Adrenal gland (tissue), 9 donors: ENCODE measurements at regions not wholly inside any gene's neighbourhood (a gene's known extent, or its start where the extent isn't known, plus 50 kb on each side); places are given as distances from the start of the nearest gene placed in this dataset.

Experiments
- DNase-seq, 7 donors: peaks; one replicate each; pipeline ENCODE4 v3.0.0-alpha.2; 2019 to 2020
- H3K27ac ChIP-seq, 5 donors: fragments of 200-600 bp; sonication (generic) in 4 of 5; 1 replicate in 3 of 5; 2 replicates in 2 of 5; pipeline versions ENCODE4 v1.5.1 to v1.8.0; 2016 to 2020; ENCODE audit warnings: mild to moderate bottlenecking in 1 of 5
- H3K27me3 ChIP-seq: fragments of 200-600 bp; 2 replicates; pipeline ENCODE4 v1.8.0; 2021
- H3K36me3 ChIP-seq, 2 donors: fragments of 200-600 bp; replicated peaks in 1 of 2; 1 replicate in 1 of 2; 2 replicates in 1 of 2; pipeline versions ENCODE4 v1.5.1 to v1.8.0; 2018 to 2022
- H3K4me1 ChIP-seq, 2 donors: fragments of 200-600 bp; replicated peaks in 1 of 2; 1 replicate in 1 of 2; 2 replicates in 1 of 2; pipeline versions ENCODE4 v1.5.1 to v1.8.0; 2018 to 2021
- H3K4me3 ChIP-seq, 4 donors: fragments of 200-600 bp; sonication (generic) in 3 of 4; one replicate each; pipeline ENCODE4 v1.5.1; 2016 to 2018
- H3K9me3 ChIP-seq, 3 donors: fragments of 200-600 bp; sonication (generic) in 1 of 3; replicated peaks in 1 of 3; 1 replicate in 2 of 3; 2 replicates in 1 of 3; pipeline versions ENCODE4 v1.5.1 to v1.8.0; 2016 to 2021
- CTCF ChIP-seq, 6 experiments: fragments of 450-650 bp in 4 of 6; fragments of 200-600 bp in 2 of 6; sonication (generic) in 1 of 6; IDR thresholded peaks; 1 replicate in 5 of 6; 2 replicates in 1 of 6; pipeline versions ENCODE4 v1.5.1 to v1.8.0; 2016 to 2021; ENCODE audit warnings: antibody characterized with exemption in 6 of 6, mild to moderate bottlenecking in 2 of 6, moderate library complexity in 1 of 6
- POLR2A ChIP-seq, 2 donors: fragments of 450-650 bp; IDR thresholded peaks; one replicate each; pipeline ENCODE4 v1.6.1; 2017; ENCODE audit warnings: antibody characterized with exemption in 2 of 2, mild to moderate bottlenecking in 2 of 2, moderate library complexity in 1 of 2
- WGBS, 4 donors: extraction: QIAGEN DNeasy Blood & Tissue Kit in 2 of 4; methylation state at CpG; one replicate each; pipeline versions ENCODE4 v1.1.5 to v1.1.7; 2013 to 2017; 5-methylcytosine and 5-hydroxymethylcytosine counted together
- intact Hi-C, 2 donors: fragments of 100-400 bp; cut with DNase I; formaldehyde crosslinking; loops; one replicate each; pipeline versions ENCODE4 v1.14.1 to v1.15.0; 2022 to 2023
- donor health status: healthy with polysubstance abuse.
- donor health status: Bipolar disorder and iron deficiency.
- donor health status: DM: yes; HTN: yes; CAD: no.
- donor health status: DM: no; HTN: no; CAD: no.
- donor health status: DM: no; HTN: no; CAD: no.

DNA sequence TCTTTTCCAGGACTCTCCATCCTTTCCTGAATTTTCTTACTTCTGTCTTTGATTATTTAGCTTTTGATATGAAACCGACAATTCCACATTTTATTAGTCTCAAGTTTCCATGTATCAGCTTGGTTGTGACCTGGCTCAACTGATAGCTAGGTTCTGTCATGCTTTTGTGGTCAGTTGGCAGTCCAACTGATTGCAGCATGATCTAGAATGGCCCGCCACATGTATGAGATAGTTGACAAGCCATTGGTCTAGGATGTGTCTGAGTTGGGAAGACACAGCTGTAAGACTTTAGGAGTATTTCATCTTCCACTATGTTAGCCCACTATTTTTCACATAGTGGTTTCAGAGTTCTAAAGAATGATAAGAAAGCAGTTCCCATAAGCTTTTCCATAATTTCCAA lies 117.5 kb upstream of the GRID2 start:
- 81 to 86% (median 83%) methylated on average over 2 of the region's 2 CpGs for WGBS, 4 donors
- Histone ChIP-seq H3K4me3 (no peak overlapping the region), H3K27me3 (no peaks in the 10 kb centered on the region), H3K9me3 (no peaks in the 10 kb centered on the region), H3K27ac (no peak overlapping the region), H3K4me1 (no peaks in the 10 kb centered on the region), H3K36me3 (no peaks in the 10 kb centered on the region)
- intact Hi-C loops, result no loop called here
- TF ChIP-seq CTCF (IDR thresholded peaks at IDR 0.05), result no peak
- TF ChIP-seq POLR2A (IDR thresholded peaks at IDR 0.05), result no peak
- no peak for DNase-seq

DNA sequence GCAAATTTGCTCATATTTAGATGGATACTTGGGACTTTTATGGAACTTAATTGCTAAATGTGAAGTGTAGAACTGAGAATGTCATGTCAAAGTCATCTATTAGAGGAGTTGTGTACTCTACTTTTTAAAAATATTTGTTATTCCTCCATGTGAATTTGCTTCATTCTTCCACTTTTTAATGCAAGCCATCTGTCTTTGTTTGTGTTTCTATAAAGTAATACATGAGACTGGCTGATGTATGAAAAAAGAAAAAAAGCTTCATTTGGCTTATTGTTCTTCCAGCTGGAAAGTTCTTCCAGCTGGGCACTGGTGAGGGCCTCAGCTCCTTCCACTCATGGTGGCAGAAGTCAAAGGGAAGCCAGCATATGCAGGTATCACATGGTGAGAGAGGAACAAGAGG lies 114.6 kb upstream of the GRID2 start:
- intact Hi-C loops, result no loop called here
- Histone ChIP-seq H3K27me3 (no peaks in the 10 kb centered on the region), H3K36me3 (no peaks in the 10 kb centered on the region)

GRCh38 chr4:92198711-92199110 lies 105.1 kb upstream of the GRID2 start:
- Histone ChIP-seq H3K27ac (no peak overlapping the region), H3K4me1 (no peaks in the 10 kb centered on the region), H3K4me3 (no peak overlapping the region), H3K9me3 (no peaks in the 10 kb centered on the region), H3K36me3 (no peaks in the 10 kb centered on the region), H3K27me3 (no peaks in the 10 kb centered on the region)
- TF ChIP-seq CTCF (IDR thresholded peaks at IDR 0.05) (no peak), POLR2A (IDR thresholded peaks at IDR 0.05) (no peak)
- 83 to 91% (median 87%) methylated on average over 4 of the region's 4 CpGs for WGBS, 4 donors
- DNase-seq, result no peak
- intact Hi-C loops, result no loop called here

More for the DNA sequence above, 114.6 kb upstream of the GRID2 start:
- Histone ChIP-seq H3K9me3 (no peaks in the 10 kb centered on the region), H3K27ac (no peak overlapping the region), H3K4me1 (no peaks in the 10 kb centered on the region), H3K4me3 (no peak overlapping the region)
- TF ChIP-seq POLR2A (IDR thresholded peaks at IDR 0.05) (no peak), CTCF (IDR thresholded peaks at IDR 0.05) (no peak)
- no peak for DNase-seq

DNA sequence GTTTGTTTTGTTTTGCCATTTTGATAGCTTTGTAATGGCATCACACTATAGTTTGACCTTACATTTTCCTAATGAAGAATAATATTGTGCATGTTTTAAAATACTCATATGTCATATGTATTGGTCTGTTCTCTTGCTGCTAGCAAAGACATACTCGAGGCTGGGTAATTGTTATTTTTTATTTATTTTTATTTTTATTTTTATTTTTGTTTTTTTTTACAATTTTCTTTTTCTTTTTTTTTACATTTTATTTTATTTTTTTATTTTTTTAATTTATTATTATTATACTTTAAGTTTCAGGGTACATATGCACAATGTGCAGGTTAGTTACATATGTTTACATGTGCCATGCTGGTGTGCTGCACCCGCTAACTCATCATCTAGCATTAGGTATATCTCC lies 104.6 kb upstream of the GRID2 start:
- no peak for DNase-seq
- H3K27me3 ChIP-seq, result no peaks in the 10 kb centered on the region
- H3K4me1 ChIP-seq, result no peaks in the 10 kb centered on the region
- intact Hi-C loops, result no loop called here
- H3K9me3 ChIP-seq, result no peaks in the 10 kb centered on the region
- TF ChIP-seq POLR2A (IDR thresholded peaks at IDR 0.05) (no peak), CTCF (IDR thresholded peaks at IDR 0.05) (no peak)
- no peaks in the 10 kb centered on the region for H3K36me3 ChIP-seq
- 94 to 95% (median 94%) methylated on average over 2 of the region's 2 CpGs for WGBS, 4 donors
- H3K4me3 ChIP-seq, result no peak overlapping the region
- no peak overlapping the region for H3K27ac ChIP-seq
